ENCODE measurements at regions not wholly inside any gene's neighbourhood (a gene's known extent, or its start where the extent isn't known, plus 50 kb on each side); places are given as distances from the start of the nearest gene placed in this dataset.

- no peak for DNase-seq
Measured at GRCh38 chr21:16020878-16021277, 291.1 kb downstream of the USP25 start.

GRCh38 chr21:16022116-16022515, 292.3 kb downstream of the USP25 start:
- no peak for DNase-seq

- DNase-seq: no peak
Measured at GRCh38 chr21:16022921-16023320, 293.1 kb downstream of the USP25 start.

GRCh38 chr21:16028142-16028541, 298.4 kb downstream of the USP25 start:
- DNase-seq: no peak

GRCh38 chr21:16028941-16029464, 299.2 kb downstream of the USP25 start:
- DNase-seq: no peak

- DNase-seq: no peak
Measured at GRCh38 chr21:16033193-16033592, 303.4 kb downstream of the USP25 start.

- DNase-seq: no peak
Measured at GRCh38 chr21:16034446-16035190, 304.8 kb downstream of the USP25 start.

- DNase-seq: no peak
Measured at GRCh38 chr21:16037421-16037955, 307.7 kb downstream of the USP25 start.

- DNase-seq: no peak
Measured at GRCh38 chr21:16040601-16041000, 310.8 kb downstream of the USP25 start.

- no peak for DNase-seq
Measured at GRCh38 chr21:16044676-16045075, 314.9 kb downstream of the USP25 start.

- no peak for DNase-seq
Measured at GRCh38 chr21:16046656-16047330, 317.0 kb downstream of the USP25 start.

GRCh38 chr21:16047904-16048303, 318.1 kb downstream of the USP25 start:
- DNase-seq: no peak

GRCh38 chr21:16055014-16055413, 325.2 kb downstream of the USP25 start:
- no peak for DNase-seq

GRCh38 chr21:16058896-16059295, 329.1 kb downstream of the USP25 start:
- no peak for DNase-seq

GRCh38 chr21:16059981-16060380, 330.2 kb downstream of the USP25 start:
- no peak for DNase-seq

GRCh38 chr21:16061194-16061593, 331.4 kb downstream of the USP25 start:
- DNase-seq: no peak

GRCh38 chr21:16069178-16070112, 339.7 kb downstream of the USP25 start:
- no peak for DNase-seq

GRCh38 chr21:16070207-16070651, 340.4 kb downstream of the USP25 start:
- DNase-seq: peak; percentile 42

GRCh38 chr21:16071092-16071491, 341.3 kb downstream of the USP25 start:
- DNase-seq: peak; percentile 72

- no peak for DNase-seq
Measured at GRCh38 chr21:16071761-16072160, 342.0 kb downstream of the USP25 start.

- no peak for DNase-seq
Measured at GRCh38 chr21:16072221-16072620, 342.4 kb downstream of the USP25 start.

GRCh38 chr21:16072737-16073136, 343.0 kb downstream of the USP25 start:
- DNase-seq: peak; percentile 77

- DNase-seq: no peak
Measured at GRCh38 chr21:16073586-16073985, 343.8 kb downstream of the USP25 start.
